ENCODE measurements at regions not wholly inside any gene's neighbourhood (a gene's known extent, or its start where the extent isn't known, plus 50 kb on each side); places are given as distances from the start of the nearest gene placed in this dataset.

DNA sequence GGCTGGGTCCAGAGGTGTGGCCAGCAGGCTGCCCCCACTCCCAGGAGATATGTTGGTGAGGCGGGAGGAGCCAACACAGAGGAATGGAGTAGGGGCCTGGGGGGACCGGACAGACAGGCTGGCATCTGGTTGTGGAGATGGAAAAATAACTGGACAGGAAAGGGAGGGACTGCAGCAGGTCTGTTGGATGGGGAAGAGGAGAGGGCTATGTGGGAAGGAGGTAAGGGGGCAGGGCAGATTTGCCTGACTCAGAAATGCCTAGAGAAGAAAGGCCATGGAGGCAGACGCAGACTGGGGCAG is 160.4 kb downstream of the TRIM29 start:
- no peak for TF ChIP-seq CTCF (IDR thresholded peaks at IDR 0.05)
- TF ChIP-seq POLR2A (IDR thresholded peaks at IDR 0.05): no peak
